ENCODE measurements at regions not wholly inside any gene's neighbourhood (a gene's known extent, or its start where the extent isn't known, plus 50 kb on each side); places are given as distances from the start of the nearest gene placed in this dataset.

DNA sequence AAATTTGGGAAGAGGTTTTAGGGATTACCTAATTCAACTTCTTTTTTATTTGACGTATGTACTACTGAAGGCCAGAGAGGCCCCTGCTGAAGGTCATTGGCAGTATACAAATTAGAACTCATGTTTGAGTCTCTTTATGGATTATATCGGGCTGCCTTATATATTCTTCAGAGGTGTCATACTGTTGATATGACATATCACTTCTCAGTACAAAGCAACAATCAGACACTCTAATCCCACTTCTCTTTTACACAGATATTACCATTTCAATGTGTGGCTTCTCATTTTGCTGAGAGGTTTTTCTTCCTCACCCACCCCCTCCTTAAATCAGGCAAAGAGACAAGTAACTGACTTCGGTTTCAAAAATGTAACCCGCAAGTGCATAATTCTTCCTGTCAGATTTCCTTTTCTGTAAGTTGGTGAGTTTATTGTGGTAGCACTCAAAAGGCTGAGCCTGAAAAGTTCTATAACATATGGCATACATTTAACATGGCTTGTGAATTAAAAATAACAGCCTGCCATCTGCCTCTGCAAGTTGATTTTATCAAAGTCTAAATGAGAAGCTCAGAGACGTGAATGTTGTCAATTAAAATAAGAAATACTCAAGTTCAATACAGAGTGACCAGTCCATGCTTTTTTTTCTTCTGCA lies 163.6 kb upstream of the RORB start:
- no peaks in the 10 kb centered on the region for H4K20me1 ChIP-seq (ENCODE audit: low read depth, low read length)
- no peak overlapping the region for H2AFZ ChIP-seq (ENCODE audit: low read depth, low read length, severe bottlenecking)
- H3K4me3 ChIP-seq (ENCODE audit: insufficient read depth, low read length, poor library complexity, severe bottlenecking), result no peak overlapping the region
- H3K79me2 ChIP-seq (ENCODE audit: insufficient read depth, low read length), result no peaks in the 10 kb centered on the region
- H3K27ac ChIP-seq (ENCODE audit: low read depth, low read length), result no peak overlapping the region
- H3F3A ChIP-seq (ENCODE audit: insufficient read depth), result no peaks in the 10 kb centered on the region
- H3K9ac ChIP-seq (ENCODE audit: low read length), result no peak overlapping the region
- H3K9me3 ChIP-seq (ENCODE audit: insufficient read depth, low read length), result no peaks in the 10 kb centered on the region
- TF ChIP-seq, protein P1, sequence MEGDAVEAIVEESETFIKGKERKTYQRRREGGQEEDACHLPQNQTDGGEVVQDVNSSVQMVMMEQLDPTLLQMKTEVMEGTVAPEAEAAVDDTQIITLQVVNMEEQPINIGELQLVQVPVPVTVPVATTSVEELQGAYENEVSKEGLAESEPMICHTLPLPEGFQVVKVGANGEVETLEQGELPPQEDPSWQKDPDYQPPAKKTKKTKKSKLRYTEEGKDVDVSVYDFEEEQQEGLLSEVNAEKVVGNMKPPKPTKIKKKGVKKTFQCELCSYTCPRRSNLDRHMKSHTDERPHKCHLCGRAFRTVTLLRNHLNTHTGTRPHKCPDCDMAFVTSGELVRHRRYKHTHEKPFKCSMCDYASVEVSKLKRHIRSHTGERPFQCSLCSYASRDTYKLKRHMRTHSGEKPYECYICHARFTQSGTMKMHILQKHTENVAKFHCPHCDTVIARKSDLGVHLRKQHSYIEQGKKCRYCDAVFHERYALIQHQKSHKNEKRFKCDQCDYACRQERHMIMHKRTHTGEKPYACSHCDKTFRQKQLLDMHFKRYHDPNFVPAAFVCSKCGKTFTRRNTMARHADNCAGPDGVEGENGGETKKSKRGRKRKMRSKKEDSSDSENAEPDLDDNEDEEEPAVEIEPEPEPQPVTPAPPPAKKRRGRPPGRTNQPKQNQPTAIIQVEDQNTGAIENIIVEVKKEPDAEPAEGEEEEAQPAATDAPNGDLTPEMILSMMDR (IDR thresholded peaks at IDR 0.05; ENCODE audit: insufficient read depth, low read length, poor library complexity, severe bottlenecking), result no peak
- no peak for TF ChIP-seq EZH2phosphoT487 (conservative IDR thresholded peaks at IDR 0.05; ENCODE audit: low read length)
- no peaks in the 10 kb centered on the region for H3K9me2 ChIP-seq (replicated peaks; ENCODE audit: insufficient read depth, low read length)
- no peaks in the 10 kb centered on the region for H3K27me3 ChIP-seq (ENCODE audit: low read length)
- H3K36me3 ChIP-seq (ENCODE audit: low read length), result no peaks in the 10 kb centered on the region
- H3K4me2 ChIP-seq (ENCODE audit: low read depth, low read length, poor library complexity, severe bottlenecking), result no peak overlapping the region

DNA sequence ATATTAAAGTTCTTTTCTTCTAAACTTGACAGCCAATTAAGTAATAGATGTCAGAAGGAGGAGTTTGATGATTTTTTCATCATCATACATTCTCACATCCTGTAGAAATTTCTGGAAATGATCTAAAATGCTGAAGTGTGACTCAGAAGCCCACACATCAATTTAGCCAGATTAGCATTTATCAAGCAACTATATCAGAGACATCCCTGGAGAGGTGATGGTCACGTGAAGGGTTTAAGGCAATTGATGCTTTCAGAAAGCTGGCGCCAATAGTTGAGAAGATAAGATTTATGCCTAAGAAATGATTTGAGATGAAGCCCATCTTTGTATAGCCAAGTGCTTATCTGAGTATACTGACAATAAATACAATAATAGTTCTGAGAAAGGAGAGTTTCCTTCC lies 162.9 kb upstream of the RORB start:
- Histone ChIP-seq H3K36me3 (ENCODE audit: low read length) (no peaks in the 10 kb centered on the region), H3K9me3 (ENCODE audit: insufficient read depth, low read length) (no peaks in the 10 kb centered on the region), H3K4me3 (ENCODE audit: insufficient read depth, low read length, poor library complexity, severe bottlenecking) (no peak overlapping the region), H4K20me1 (ENCODE audit: low read depth, low read length) (no peaks in the 10 kb centered on the region), H3K79me2 (ENCODE audit: insufficient read depth, low read length) (no peaks in the 10 kb centered on the region), H3K27ac (ENCODE audit: low read depth, low read length) (no peak overlapping the region), H3F3A (ENCODE audit: insufficient read depth) (no peaks in the 10 kb centered on the region), H3K27me3 (ENCODE audit: low read length) (no peaks in the 10 kb centered on the region), H3K9me2 (replicated peaks; ENCODE audit: insufficient read depth, low read length) (no peaks in the 10 kb centered on the region), H3K9ac (ENCODE audit: low read length) (no peak overlapping the region), H2AFZ (ENCODE audit: low read depth, low read length, severe bottlenecking) (no peak overlapping the region), H3K4me2 (ENCODE audit: low read depth, low read length, poor library complexity, severe bottlenecking) (no peak overlapping the region)
- TF ChIP-seq EZH2phosphoT487 (conservative IDR thresholded peaks at IDR 0.05; ENCODE audit: low read length), result no peak
- TF ChIP-seq, protein P1 (IDR thresholded peaks at IDR 0.05; ENCODE audit: insufficient read depth, low read length, poor library complexity, severe bottlenecking), result no peak

DNA sequence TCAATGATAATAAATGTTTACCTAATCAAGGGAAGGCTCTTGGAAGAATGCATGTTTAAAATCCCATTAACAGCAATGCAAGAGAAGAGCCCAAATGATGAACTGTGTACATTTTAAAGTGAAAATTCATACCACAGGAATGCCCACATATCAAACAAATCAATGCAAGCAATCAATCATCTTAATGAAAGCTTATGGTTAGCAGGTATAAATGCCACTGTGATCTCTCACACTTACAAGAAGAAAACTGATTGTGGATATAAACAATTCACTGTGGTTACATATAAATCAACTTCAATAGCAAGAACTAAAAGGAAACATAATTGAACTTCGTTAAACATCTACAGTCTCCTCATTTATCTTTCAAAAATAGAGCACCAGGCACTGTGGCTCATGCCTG lies 161.0 kb upstream of the RORB start:
- no peaks in the 10 kb centered on the region for H3K27me3 ChIP-seq (ENCODE audit: low read length)
- H3K9me2 ChIP-seq (replicated peaks; ENCODE audit: insufficient read depth, low read length), result no peaks in the 10 kb centered on the region
- H3F3A ChIP-seq (ENCODE audit: insufficient read depth), result no peaks in the 10 kb centered on the region
- H3K9me3 ChIP-seq (ENCODE audit: insufficient read depth, low read length), result no peaks in the 10 kb centered on the region
- H2AFZ ChIP-seq (ENCODE audit: low read depth, low read length, severe bottlenecking), result no peak overlapping the region
- no peak overlapping the region for H3K4me3 ChIP-seq (ENCODE audit: insufficient read depth, low read length, poor library complexity, severe bottlenecking)
- TF ChIP-seq, protein P1 (IDR thresholded peaks at IDR 0.05; ENCODE audit: insufficient read depth, low read length, poor library complexity, severe bottlenecking), result no peak
- no peak for TF ChIP-seq EZH2phosphoT487 (conservative IDR thresholded peaks at IDR 0.05; ENCODE audit: low read length)
- H4K20me1 ChIP-seq (ENCODE audit: low read depth, low read length), result no peaks in the 10 kb centered on the region
- no peaks in the 10 kb centered on the region for H3K79me2 ChIP-seq (ENCODE audit: insufficient read depth, low read length)
- H3K9ac ChIP-seq (ENCODE audit: low read length), result no peak overlapping the region
- no peak overlapping the region for H3K27ac ChIP-seq (ENCODE audit: low read depth, low read length)
- no peak overlapping the region for H3K4me2 ChIP-seq (ENCODE audit: low read depth, low read length, poor library complexity, severe bottlenecking)
- no peaks in the 10 kb centered on the region for H3K36me3 ChIP-seq (ENCODE audit: low read length)

Measured in SU-DHL-6 (cell line).